EL (cell line): ENCODE measurements at regions not wholly inside any gene's neighbourhood (a gene's known extent, or its start where the extent isn't known, plus 50 kb on each side); places are given as distances from the start of the nearest gene placed in this dataset.

Experiments used
- DNase-seq: peaks from one replicate; pipeline ENCODE4 v3.0.0-alpha.2; 2016

- no peak for DNase-seq
These were observed 261.8 kb downstream of the ATP23 start for GRCh38 chr12:58202933-58203718.

- peak; percentile 26 for DNase-seq
These were observed 262.7 kb downstream of the ATP23 start for GRCh38 chr12:58204071-58204470.

- no peak for DNase-seq
These were observed 265.5 kb downstream of the ATP23 start for GRCh38 chr12:58206876-58207275.

- DNase-seq: no peak
These were observed 269.8 kb downstream of the ATP23 start for GRCh38 chr12:58211211-58211610.

- no peak for DNase-seq
These were observed 275.8 kb downstream of the ATP23 start for GRCh38 chr12:58217130-58217529.

GRCh38 chr12:58224536-58225105 lies 283.3 kb downstream of the ATP23 start:
- DNase-seq: no peak

GRCh38 chr12:58225203-58225877 lies 284.0 kb downstream of the ATP23 start:
- no peak for DNase-seq

GRCh38 chr12:58233886-58234285 lies 292.5 kb downstream of the ATP23 start:
- DNase-seq: no peak

- no peak for DNase-seq
These were observed 297.0 kb downstream of the ATP23 start for GRCh38 chr12:58238411-58238810.

- no peak for DNase-seq
These were observed 299.7 kb downstream of the ATP23 start for GRCh38 chr12:58241099-58241498.

GRCh38 chr12:58242796-58243630 lies 301.6 kb downstream of the ATP23 start:
- no peak for DNase-seq

- DNase-seq: peak; percentile 9
These were observed 306.3 kb downstream of the ATP23 start for GRCh38 chr12:58247633-58248032.

- DNase-seq: no peak
These were observed 307.2 kb downstream of the ATP23 start for GRCh38 chr12:58248599-58248998.

GRCh38 chr12:58249610-58250009 lies 308.2 kb downstream of the ATP23 start:
- peak; percentile 7 for DNase-seq

- no peak for DNase-seq
These were observed 308.7 kb downstream of the ATP23 start for GRCh38 chr12:58250077-58250476.

GRCh38 chr12:58252914-58253313 lies 311.5 kb downstream of the ATP23 start:
- DNase-seq: no peak

GRCh38 chr12:58253663-58254062 lies 312.3 kb downstream of the ATP23 start:
- peak; percentile 46 for DNase-seq

- DNase-seq: no peak
These were observed 313.2 kb downstream of the ATP23 start for GRCh38 chr12:58254463-58255100.

- no peak for DNase-seq
These were observed 321.4 kb downstream of the ATP23 start for GRCh38 chr12:58262796-58263195.

- no peak for DNase-seq
These were observed 322.4 kb downstream of the ATP23 start for GRCh38 chr12:58263816-58264215.

- DNase-seq: no peak
These were observed 326.7 kb downstream of the ATP23 start for GRCh38 chr12:58268069-58268468.

- DNase-seq: no peak
These were observed 328.1 kb downstream of the ATP23 start for GRCh38 chr12:58269476-58269875.
